WERI-Rb-1 (cell line): ENCODE measurements at regions not wholly inside any gene's neighbourhood (a gene's known extent, or its start where the extent isn't known, plus 50 kb on each side); places are given as distances from the start of the nearest gene placed in this dataset.

ENCODE experiments used
- DNase-seq: peaks from one replicate; pipeline ENCODE4 v3.0.0-alpha.2; 2020
- H3K27ac ChIP-seq: fragments of 250-450 bp; sonication (Bioruptor Pico); 2 replicates; pipeline ENCODE4 v1.5.1; 2020; ENCODE audit warnings: mild to moderate bottlenecking, moderate library complexity
- H3K27me3 ChIP-seq: fragments of 250-450 bp; sonication (Bioruptor Pico); 2 replicates; pipeline ENCODE4 v1.5.1; 2021; ENCODE audit warnings: mild to moderate bottlenecking, low read depth, moderate library complexity; ENCODE audit not compliant: insufficient read depth, severe bottlenecking
- H3K36me3 ChIP-seq: fragments of 250-450 bp; sonication (Bioruptor Pico); 2 replicates; pipeline ENCODE4 v1.5.1; 2020; ENCODE audit warnings: mild to moderate bottlenecking, moderate library complexity
- H3K4me3 ChIP-seq: 2 replicates; pipeline ENCODE4 v1.5.1; 2011; ENCODE audit warnings: low read depth, mild to moderate bottlenecking, control low read depth, low read length
- H3K9me3 ChIP-seq: fragments of 250-450 bp; sonication (Bioruptor Pico); 2 replicates; pipeline ENCODE4 v1.5.1; 2021; ENCODE audit warnings: mild to moderate bottlenecking, moderate library complexity; ENCODE audit not compliant: severe bottlenecking
- TF ChIP-seq, protein P1 (sequence below): IDR thresholded peaks from 2 replicates; pipeline ENCODE4 v1.5.1; 2011; ENCODE audit warnings: low read depth, mild to moderate bottlenecking, control low read depth, inconsistent platforms, low read length

GRCh38 chr13:82678052-82678451 is 1204.2 kb downstream of the SLITRK1 start:
- Histone ChIP-seq H3K9me3 (no peaks in the 10 kb centered on the region), H3K27ac (no peak overlapping the region), H3K36me3 (no peaks in the 10 kb centered on the region), H3K27me3 (no peaks in the 10 kb centered on the region), H3K4me3 (no peak overlapping the region)
- TF ChIP-seq, protein P1, sequence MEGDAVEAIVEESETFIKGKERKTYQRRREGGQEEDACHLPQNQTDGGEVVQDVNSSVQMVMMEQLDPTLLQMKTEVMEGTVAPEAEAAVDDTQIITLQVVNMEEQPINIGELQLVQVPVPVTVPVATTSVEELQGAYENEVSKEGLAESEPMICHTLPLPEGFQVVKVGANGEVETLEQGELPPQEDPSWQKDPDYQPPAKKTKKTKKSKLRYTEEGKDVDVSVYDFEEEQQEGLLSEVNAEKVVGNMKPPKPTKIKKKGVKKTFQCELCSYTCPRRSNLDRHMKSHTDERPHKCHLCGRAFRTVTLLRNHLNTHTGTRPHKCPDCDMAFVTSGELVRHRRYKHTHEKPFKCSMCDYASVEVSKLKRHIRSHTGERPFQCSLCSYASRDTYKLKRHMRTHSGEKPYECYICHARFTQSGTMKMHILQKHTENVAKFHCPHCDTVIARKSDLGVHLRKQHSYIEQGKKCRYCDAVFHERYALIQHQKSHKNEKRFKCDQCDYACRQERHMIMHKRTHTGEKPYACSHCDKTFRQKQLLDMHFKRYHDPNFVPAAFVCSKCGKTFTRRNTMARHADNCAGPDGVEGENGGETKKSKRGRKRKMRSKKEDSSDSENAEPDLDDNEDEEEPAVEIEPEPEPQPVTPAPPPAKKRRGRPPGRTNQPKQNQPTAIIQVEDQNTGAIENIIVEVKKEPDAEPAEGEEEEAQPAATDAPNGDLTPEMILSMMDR = no peak
- no peak for DNase-seq

GRCh38 chr13:82675024-82675423 is 1207.2 kb downstream of the SLITRK1 start:
- Histone ChIP-seq H3K27ac (no peak overlapping the region), H3K4me3 (no peak overlapping the region), H3K9me3 (no peaks in the 10 kb centered on the region), H3K36me3 (no peaks in the 10 kb centered on the region), H3K27me3 (no peaks in the 10 kb centered on the region)
- TF ChIP-seq, protein P1 = no peak
- DNase-seq = no peak

DNA sequence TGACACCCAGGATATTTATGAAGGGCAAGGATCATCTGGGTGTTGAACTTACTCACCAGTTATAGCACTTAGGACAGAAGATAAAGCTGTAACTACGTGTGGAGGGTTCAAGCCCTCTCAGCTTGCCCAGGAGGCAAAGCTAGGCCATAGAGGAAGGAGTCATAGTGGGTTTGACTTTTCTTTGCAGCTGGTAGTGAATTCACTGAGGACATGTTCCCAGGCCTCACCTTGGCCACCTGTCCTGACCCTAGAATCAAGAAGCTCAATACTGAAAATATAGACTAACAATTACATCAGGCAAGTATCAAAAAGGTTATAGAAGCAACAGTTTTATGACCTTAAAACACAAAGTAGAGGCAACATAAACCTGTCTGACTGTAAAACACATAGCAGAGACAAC is 1207.7 kb downstream of the SLITRK1 start:
- TF ChIP-seq, protein P1 = no peak
- no peak overlapping the region for H3K4me3 ChIP-seq
- no peaks in the 10 kb centered on the region for H3K27me3 ChIP-seq
- no peaks in the 10 kb centered on the region for H3K36me3 ChIP-seq
- H3K9me3 ChIP-seq = no peaks in the 10 kb centered on the region
- no peak for DNase-seq
- no peak overlapping the region for H3K27ac ChIP-seq

GRCh38 chr13:82672248-82672647 is 1210.0 kb downstream of the SLITRK1 start:
- H3K27ac ChIP-seq = no peak overlapping the region
- no peaks in the 10 kb centered on the region for H3K27me3 ChIP-seq
- DNase-seq = no peak
- H3K36me3 ChIP-seq = no peaks in the 10 kb centered on the region
- TF ChIP-seq, protein P1 = no peak
- no peak overlapping the region for H3K4me3 ChIP-seq
- H3K9me3 ChIP-seq = no peaks in the 10 kb centered on the region

GRCh38 chr13:82664183-82664582 is 1218.1 kb downstream of the SLITRK1 start:
- Histone ChIP-seq H3K27ac (no peak overlapping the region), H3K36me3 (no peaks in the 10 kb centered on the region), H3K9me3 (no peaks in the 10 kb centered on the region), H3K27me3 (no peaks in the 10 kb centered on the region), H3K4me3 (no peak overlapping the region)
- DNase-seq = no peak
- TF ChIP-seq, protein P1 = no peak

- Histone ChIP-seq H3K27ac (no peak overlapping the region), H3K27me3 (no peaks in the 10 kb centered on the region), H3K9me3 (no peaks in the 10 kb centered on the region), H3K4me3 (no peak overlapping the region), H3K36me3 (no peaks in the 10 kb centered on the region)
- TF ChIP-seq, protein P1 = no peak
- no peak for DNase-seq
These were observed 1221.1 kb downstream of the SLITRK1 start for GRCh38 chr13:82661126-82661525.
